ENCODE measurements at regions not wholly inside any gene's neighbourhood (a gene's known extent, or its start where the extent isn't known, plus 50 kb on each side); places are given as distances from the start of the nearest gene placed in this dataset.
"Not testable (repeated sequence)": the region's sequence is repeated elsewhere in the genome, so short reads cannot be mapped to it uniquely, and the experiment has no call there.

DNA sequence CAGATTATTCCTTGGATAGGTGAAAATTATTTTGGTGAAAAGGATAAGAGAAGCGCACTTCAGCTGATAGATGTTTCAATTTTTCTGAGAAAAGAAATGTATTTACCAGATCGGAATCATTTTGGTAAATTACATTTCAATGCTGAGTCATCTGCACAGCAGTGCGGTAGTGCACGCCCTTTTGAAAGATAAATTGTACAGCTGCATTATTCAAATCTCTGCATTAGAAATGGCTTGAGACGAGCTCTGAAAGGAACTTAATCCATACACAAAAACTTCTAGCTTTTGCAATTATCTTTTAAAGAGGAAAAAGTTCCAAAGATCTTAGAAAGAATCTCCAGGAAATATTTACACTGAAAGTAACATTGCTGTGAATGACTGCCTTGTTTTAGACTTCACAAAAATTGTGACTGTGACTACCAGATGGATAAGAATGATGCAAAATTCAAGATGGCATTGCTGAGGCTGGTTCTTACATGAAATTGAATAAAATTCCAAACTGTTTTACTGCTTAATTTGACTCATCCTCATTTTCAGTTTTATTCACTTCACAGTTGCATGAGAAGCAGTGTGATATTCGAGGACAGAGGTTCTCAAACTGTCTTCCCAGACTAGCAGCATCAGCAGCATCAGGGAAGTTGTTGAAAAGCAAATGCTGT is 161.7 kb downstream of the RND3 start:
- H3K4me3 ChIP-seq (ENCODE audit: control insufficient read depth, low read depth, low read length) = no peak overlapping the region
- DNase-seq (ENCODE audit: low read depth) = no peak
- TF ChIP-seq, protein P1, sequence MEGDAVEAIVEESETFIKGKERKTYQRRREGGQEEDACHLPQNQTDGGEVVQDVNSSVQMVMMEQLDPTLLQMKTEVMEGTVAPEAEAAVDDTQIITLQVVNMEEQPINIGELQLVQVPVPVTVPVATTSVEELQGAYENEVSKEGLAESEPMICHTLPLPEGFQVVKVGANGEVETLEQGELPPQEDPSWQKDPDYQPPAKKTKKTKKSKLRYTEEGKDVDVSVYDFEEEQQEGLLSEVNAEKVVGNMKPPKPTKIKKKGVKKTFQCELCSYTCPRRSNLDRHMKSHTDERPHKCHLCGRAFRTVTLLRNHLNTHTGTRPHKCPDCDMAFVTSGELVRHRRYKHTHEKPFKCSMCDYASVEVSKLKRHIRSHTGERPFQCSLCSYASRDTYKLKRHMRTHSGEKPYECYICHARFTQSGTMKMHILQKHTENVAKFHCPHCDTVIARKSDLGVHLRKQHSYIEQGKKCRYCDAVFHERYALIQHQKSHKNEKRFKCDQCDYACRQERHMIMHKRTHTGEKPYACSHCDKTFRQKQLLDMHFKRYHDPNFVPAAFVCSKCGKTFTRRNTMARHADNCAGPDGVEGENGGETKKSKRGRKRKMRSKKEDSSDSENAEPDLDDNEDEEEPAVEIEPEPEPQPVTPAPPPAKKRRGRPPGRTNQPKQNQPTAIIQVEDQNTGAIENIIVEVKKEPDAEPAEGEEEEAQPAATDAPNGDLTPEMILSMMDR (conservative IDR thresholded peaks at IDR 0.05; ENCODE audit: control insufficient read depth, insufficient read depth, low read depth, low read length) = no peak

DNA sequence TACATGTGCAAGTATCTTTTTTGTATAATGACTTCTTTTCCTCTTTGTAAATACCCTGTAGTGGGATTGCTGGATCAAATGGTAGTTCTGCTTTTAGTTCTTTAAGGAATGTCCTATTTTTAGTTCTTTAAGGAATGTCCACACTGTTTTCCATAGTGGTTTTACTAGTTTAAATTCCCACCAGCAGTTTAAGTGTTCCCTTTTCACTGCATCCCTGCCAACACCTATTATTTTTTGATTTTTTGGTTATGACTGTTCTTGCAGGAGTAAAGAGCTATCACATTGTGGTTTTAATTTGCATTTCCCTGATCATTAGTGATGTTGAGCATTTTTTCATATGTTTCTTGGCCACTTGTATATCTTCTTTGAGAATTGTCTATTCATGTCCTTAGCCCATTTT is 164.4 kb downstream of the RND3 start:
- not testable (repeated sequence) for H3K4me3 ChIP-seq (ENCODE audit: control insufficient read depth, low read depth, low read length); DNase-seq (ENCODE audit: low read depth)

DNA sequence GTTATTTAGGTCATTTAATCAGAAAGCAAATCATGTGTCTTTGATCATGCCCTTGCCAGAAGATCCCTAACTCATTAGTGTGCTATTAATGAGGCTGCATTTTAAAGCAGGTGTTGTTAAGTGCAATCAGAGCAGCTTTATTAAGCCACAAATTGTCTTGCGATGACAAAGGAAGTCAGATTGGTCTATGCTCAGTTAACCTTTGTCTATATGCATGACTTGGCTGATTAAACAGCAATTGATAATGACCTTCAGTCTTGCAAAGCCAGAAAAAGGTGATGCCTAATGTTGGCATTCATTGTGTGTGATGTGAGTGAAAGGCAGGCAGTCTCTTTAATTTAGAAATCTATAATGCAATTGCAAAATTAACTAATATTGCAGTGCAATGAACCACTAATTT is 166.9 kb downstream of the RND3 start:
- TF ChIP-seq, protein P1 (conservative IDR thresholded peaks at IDR 0.05; ENCODE audit: control insufficient read depth, insufficient read depth, low read depth, low read length) = no peak
- H3K4me3 ChIP-seq (ENCODE audit: control insufficient read depth, low read depth, low read length) = no peak overlapping the region
- no peak for DNase-seq (ENCODE audit: low read depth)

DNA sequence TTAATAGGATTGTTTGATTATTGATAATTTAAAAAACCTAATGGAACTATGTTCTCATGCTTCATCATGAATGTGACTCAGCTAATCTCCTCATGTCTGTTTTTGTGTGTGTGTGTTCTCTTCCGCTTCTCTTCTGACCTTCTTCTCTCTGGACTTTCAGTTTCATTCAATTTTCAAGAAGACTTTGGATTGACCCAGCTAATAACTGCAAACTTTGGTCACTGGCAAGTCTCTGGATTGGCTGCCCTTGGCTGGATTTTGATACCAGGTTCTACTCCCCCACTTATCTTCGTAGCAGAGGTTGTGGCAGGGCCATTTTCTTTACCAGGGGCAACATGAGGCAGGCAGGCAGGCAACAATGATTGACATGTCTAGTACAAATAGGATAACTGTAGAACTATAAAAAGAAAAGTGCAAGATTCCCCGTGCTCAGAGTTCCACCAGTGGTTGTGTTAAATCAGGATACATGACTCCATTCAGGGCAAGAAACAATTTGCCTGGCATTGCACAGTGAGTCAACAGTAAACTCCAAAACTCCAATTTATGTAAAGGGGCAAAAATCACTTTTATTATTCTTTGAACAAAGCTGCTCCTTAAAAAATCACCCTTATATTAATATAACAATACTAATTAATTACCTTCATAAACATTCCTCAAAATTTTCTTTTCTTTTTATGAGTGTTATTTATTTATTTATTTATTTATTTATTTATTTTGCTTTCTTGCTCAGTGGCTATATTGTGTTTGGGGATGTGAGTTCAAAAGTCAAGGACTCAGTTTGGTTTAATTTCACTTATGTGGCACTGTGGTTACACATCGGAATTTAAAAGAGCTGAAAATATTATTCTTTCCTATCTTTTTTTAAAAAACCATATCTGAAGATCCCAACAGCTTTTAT is 167.6 kb downstream of the RND3 start:
- TF ChIP-seq, protein P1 (conservative IDR thresholded peaks at IDR 0.05; ENCODE audit: control insufficient read depth, insufficient read depth, low read depth, low read length) = no peak
- H3K4me3 ChIP-seq (ENCODE audit: control insufficient read depth, low read depth, low read length) = no peak overlapping the region
- DNase-seq (ENCODE audit: low read depth) = no peak

DNA sequence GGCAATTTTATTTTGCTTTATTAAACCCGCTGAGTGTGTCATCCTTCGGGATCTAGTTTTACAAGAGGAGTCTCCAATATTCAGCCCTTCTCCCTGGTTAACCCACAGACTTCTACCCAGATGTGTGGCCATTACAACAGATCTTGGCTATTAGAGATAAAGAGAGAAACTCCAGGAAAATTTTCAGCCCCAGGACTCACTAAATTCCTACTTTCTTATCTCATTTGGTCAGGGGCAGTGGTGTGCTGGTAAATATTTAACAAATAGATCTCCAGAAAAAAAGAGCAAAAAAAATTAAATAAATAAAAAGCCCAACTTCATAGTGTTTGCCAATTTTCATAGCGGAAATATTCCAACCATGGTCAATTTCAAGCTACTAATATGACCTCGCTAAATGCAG is 168.4 kb downstream of the RND3 start:
- TF ChIP-seq, protein P1 (conservative IDR thresholded peaks at IDR 0.05; ENCODE audit: control insufficient read depth, insufficient read depth, low read depth, low read length) = no peak
- no peak for DNase-seq (ENCODE audit: low read depth)
- no peak overlapping the region for H3K4me3 ChIP-seq (ENCODE audit: control insufficient read depth, low read depth, low read length)

DNA sequence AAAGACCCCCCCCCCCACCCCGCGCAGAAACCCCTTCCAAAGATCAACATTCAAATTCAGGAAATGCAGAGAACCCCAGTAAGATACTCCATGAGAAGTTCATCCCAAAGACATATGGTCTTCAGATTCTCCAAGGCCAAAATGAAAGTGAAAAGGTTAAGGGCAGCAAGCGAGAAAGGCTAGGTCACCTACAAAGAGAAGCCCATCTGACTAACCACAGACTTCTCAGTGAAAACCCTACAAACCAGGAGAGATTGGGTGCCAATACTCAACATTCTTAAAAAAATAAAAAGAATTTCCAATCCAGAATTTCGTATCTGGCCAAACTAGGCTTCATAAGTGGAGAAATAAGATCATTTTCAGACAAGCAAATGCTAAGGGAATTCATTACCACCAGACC is 175.2 kb downstream of the RND3 start:
- TF ChIP-seq, protein P1 (conservative IDR thresholded peaks at IDR 0.05; ENCODE audit: control insufficient read depth, insufficient read depth, low read depth, low read length) = no peak
- no peak for DNase-seq (ENCODE audit: low read depth)
- no peak overlapping the region for H3K4me3 ChIP-seq (ENCODE audit: control insufficient read depth, low read depth, low read length)
